ENCODE measurements at regions not wholly inside any gene's neighbourhood (a gene's known extent, or its start where the extent isn't known, plus 50 kb on each side); places are given as distances from the start of the nearest gene placed in this dataset.

GRCh38 chr4:1554876-1555265 is 129.2 kb downstream of the FAM53A start:
- no peak for TF ChIP-seq CTCF (conservative IDR thresholded peaks at IDR 0.05; ENCODE audit: low read depth, low read length)
- DNase-seq (ENCODE audit: low read depth): no peak
- no peak overlapping the region for H3K4me3 ChIP-seq (ENCODE audit: low read length)

- H3K4me3 ChIP-seq (ENCODE audit: low read length): no peak overlapping the region
- no peak for DNase-seq (ENCODE audit: low read depth)
- TF ChIP-seq CTCF (conservative IDR thresholded peaks at IDR 0.05; ENCODE audit: low read depth, low read length): no peak
Observed at GRCh38 chr4:1554246-1554875, 129.8 kb downstream of the FAM53A start.

- DNase-seq (ENCODE audit: low read depth): no peak
- TF ChIP-seq CTCF (conservative IDR thresholded peaks at IDR 0.05; ENCODE audit: low read depth, low read length): no peak
- no peak overlapping the region for H3K4me3 ChIP-seq (ENCODE audit: low read length)
Observed at GRCh38 chr4:1553365-1553764, 130.7 kb downstream of the FAM53A start.

GRCh38 chr4:1552451-1552850 is 131.7 kb downstream of the FAM53A start:
- H3K4me3 ChIP-seq (ENCODE audit: low read length): no peak overlapping the region
- TF ChIP-seq CTCF (conservative IDR thresholded peaks at IDR 0.05; ENCODE audit: low read depth, low read length): no peak
- no peak for DNase-seq (ENCODE audit: low read depth)

GRCh38 chr4:1551211-1551610 is 132.9 kb downstream of the FAM53A start:
- H3K4me3 ChIP-seq (ENCODE audit: low read length): no peak overlapping the region
- no peak for DNase-seq (ENCODE audit: low read depth)
- no peak for TF ChIP-seq CTCF (conservative IDR thresholded peaks at IDR 0.05; ENCODE audit: low read depth, low read length)

GRCh38 chr4:1550122-1551070 is 133.7 kb downstream of the FAM53A start:
- no peak overlapping the region for H3K4me3 ChIP-seq (ENCODE audit: low read length)
- no peak for TF ChIP-seq CTCF (conservative IDR thresholded peaks at IDR 0.05; ENCODE audit: low read depth, low read length)
- no peak for DNase-seq (ENCODE audit: low read depth)
